ENCODE measurements at regions not wholly inside any gene's neighbourhood (a gene's known extent, or its start where the extent isn't known, plus 50 kb on each side); places are given as distances from the start of the nearest gene placed in this dataset.

GRCh38 chr9:25543806-25544205 lies 134.4 kb downstream of the TUSC1 start:
- TF ChIP-seq CTCF (IDR thresholded peaks at IDR 0.05), result no peak
- ATAC-seq (ENCODE audit: poor library complexity) (no peak), DNase-seq (no peak)
- H3K27me3 Mint-ChIP-seq, result no peaks in the 10 kb centered on the region
- H3K9me3 Mint-ChIP-seq, result no peaks in the 10 kb centered on the region
- no peaks in the 10 kb centered on the region for H3K36me3 Mint-ChIP-seq (ENCODE audit: low read depth)
- H3K4me1 ChIP-seq (ENCODE audit: insufficient read depth, low read length), result no peaks in the 10 kb centered on the region
- H3K9me3 ChIP-seq (ENCODE audit: control insufficient read depth in 1 of 2, insufficient read depth in 1 of 2, low read length in 2 of 2), result peaks cover 0 to 10% of the 10 kb centered on the region in 2 experiments
- no peaks in the 10 kb centered on the region for H3K27me3 ChIP-seq (ENCODE audit: control insufficient read depth in 1 of 2, insufficient read depth in 2 of 2, low read length in 2 of 2)
- ChIA-PET CTCF (no interaction called here), POLR2A (no interaction called here)
- no peaks in the 10 kb centered on the region for H3K4me1 Mint-ChIP-seq (ENCODE audit: low read depth)
- H3K4me3 Mint-ChIP-seq, result no peak overlapping the region
- intact Hi-C loops (cut with DNase I, micrococcal nuclease), result no loop called here
- H3K36me3 ChIP-seq (ENCODE audit: insufficient read depth, low read length), result no peaks in the 10 kb centered on the region
- H3K4me3 ChIP-seq (ENCODE audit: low read length), result no peak overlapping the region
- no peak overlapping the region for H3K27ac ChIP-seq (ENCODE audit: low read depth in 1 of 2, low read length in 2 of 2)
- no peak overlapping the region for H3K27ac Mint-ChIP-seq

GRCh38 chr9:25542319-25542718 lies 135.9 kb downstream of the TUSC1 start:
- Histone ChIP-seq H3K27me3 (ENCODE audit: control insufficient read depth in 1 of 2, insufficient read depth in 2 of 2, low read length in 2 of 2) (no peaks in the 10 kb centered on the region), H3K4me1 (ENCODE audit: insufficient read depth, low read length) (no peaks in the 10 kb centered on the region), H3K36me3 (ENCODE audit: insufficient read depth, low read length) (no peaks in the 10 kb centered on the region), H3K9me3 (ENCODE audit: control insufficient read depth in 1 of 2, insufficient read depth in 1 of 2, low read length in 2 of 2) (peaks cover 0 to 10% of the 10 kb centered on the region in 2 experiments), H3K27ac (ENCODE audit: low read depth in 1 of 2, low read length in 2 of 2) (no peak overlapping the region), H3K4me3 (ENCODE audit: low read length) (no peak overlapping the region)
- H3K4me1 Mint-ChIP-seq (ENCODE audit: low read depth), result no peaks in the 10 kb centered on the region
- no peak for DNase-seq
- H3K27ac Mint-ChIP-seq, result no peak overlapping the region
- no peak overlapping the region for H3K4me3 Mint-ChIP-seq
- ChIA-PET CTCF (no interaction called here), POLR2A (no interaction called here)
- intact Hi-C loops (cut with DNase I, micrococcal nuclease), result no loop called here
- no peak for ATAC-seq (ENCODE audit: poor library complexity)
- TF ChIP-seq CTCF (IDR thresholded peaks at IDR 0.05), result no peak
- H3K9me3 Mint-ChIP-seq, result no peaks in the 10 kb centered on the region
- no peaks in the 10 kb centered on the region for H3K27me3 Mint-ChIP-seq
- no peaks in the 10 kb centered on the region for H3K36me3 Mint-ChIP-seq (ENCODE audit: low read depth)

GRCh38 chr9:25537808-25538207 lies 140.4 kb downstream of the TUSC1 start:
- Mint-ChIP-seq H3K27me3 (no peaks in the 10 kb centered on the region), H3K4me3 (no peak overlapping the region), H3K9me3 (peaks cover 5% of the 10 kb centered on the region), H3K36me3 (ENCODE audit: low read depth) (no peaks in the 10 kb centered on the region), H3K27ac (no peak overlapping the region), H3K4me1 (ENCODE audit: low read depth) (no peaks in the 10 kb centered on the region)
- ATAC-seq (ENCODE audit: poor library complexity), result no peak
- CTCF ChIA-PET, result no interaction called here
- no peak for TF ChIP-seq CTCF (IDR thresholded peaks at IDR 0.05)
- intact Hi-C loops (cut with DNase I, micrococcal nuclease), result no loop called here
- no peaks in the 10 kb centered on the region for H3K27me3 ChIP-seq (ENCODE audit: control insufficient read depth in 1 of 2, insufficient read depth in 2 of 2, low read length in 2 of 2)
- H3K4me1 ChIP-seq (ENCODE audit: insufficient read depth, low read length), result no peaks in the 10 kb centered on the region
- no peak overlapping the region for H3K27ac ChIP-seq (ENCODE audit: low read depth in 1 of 2, low read length in 2 of 2)
- peaks cover 0 to 7% of the 10 kb centered on the region in 2 experiments for H3K9me3 ChIP-seq (ENCODE audit: control insufficient read depth in 1 of 2, insufficient read depth in 1 of 2, low read length in 2 of 2)
- no peak for DNase-seq
- POLR2A ChIA-PET, result no interaction called here
- H3K36me3 ChIP-seq (ENCODE audit: insufficient read depth, low read length), result no peaks in the 10 kb centered on the region
- H3K4me3 ChIP-seq (ENCODE audit: low read length), result no peak overlapping the region

Data from CD4-positive, alpha-beta T cell (primary cell).